ENCODE measurements at regions not wholly inside any gene's neighbourhood (a gene's known extent, or its start where the extent isn't known, plus 50 kb on each side); places are given as distances from the start of the nearest gene placed in this dataset.

GRCh38 chr4:107129076-107129475 lies 93.0 kb upstream of the DKK2 start:
- Histone ChIP-seq H3K4me1 (no peaks in the 10 kb centered on the region), H3K27me3 (no peaks in the 10 kb centered on the region), H3K36me3 (no peaks in the 10 kb centered on the region), H3K27ac (no peak overlapping the region), H3K9me3 (no peaks in the 10 kb centered on the region), H3K4me3 (no peak overlapping the region)
- TF ChIP-seq CTCF (IDR thresholded peaks at IDR 0.05) (no peak), POLR2AphosphoS5 (IDR thresholded peaks at IDR 0.05) (no peak), EP300 (IDR thresholded peaks at IDR 0.05) (no peak), POLR2A (IDR thresholded peaks at IDR 0.05) (no peak)
- WGBS, 2 donors (ENCODE audit: low coverage in 1 of 2): 35% methylated on average over 2 of the region's 2 CpGs; no CpG with 5 or more reads in 1 of the 2 donors
- ATAC-seq: no peak

GRCh38 chr4:107128116-107128515 lies 92.0 kb upstream of the DKK2 start:
- ATAC-seq: no peak
- TF ChIP-seq POLR2A (IDR thresholded peaks at IDR 0.05) (no peak), POLR2AphosphoS5 (IDR thresholded peaks at IDR 0.05) (no peak), EP300 (IDR thresholded peaks at IDR 0.05) (no peak), CTCF (IDR thresholded peaks at IDR 0.05) (no peak)
- 42 to 87% methylated on average over 2 of the region's 2 CpGs for WGBS, 2 donors (ENCODE audit: low coverage in 1 of 2)
- Histone ChIP-seq H3K36me3 (no peaks in the 10 kb centered on the region), H3K4me1 (no peaks in the 10 kb centered on the region), H3K27me3 (no peaks in the 10 kb centered on the region), H3K27ac (no peak overlapping the region), H3K9me3 (no peaks in the 10 kb centered on the region), H3K4me3 (no peak overlapping the region)

GRCh38 chr4:107125496-107125895 lies 89.4 kb upstream of the DKK2 start:
- no peaks in the 10 kb centered on the region for H3K9me3 ChIP-seq
- TF ChIP-seq EP300 (IDR thresholded peaks at IDR 0.05) (no peak), POLR2A (IDR thresholded peaks at IDR 0.05) (no peak), CTCF (IDR thresholded peaks at IDR 0.05) (no peak), POLR2AphosphoS5 (IDR thresholded peaks at IDR 0.05) (no peak)
- WGBS, 2 donors (ENCODE audit: low coverage in 1 of 2): 43 to 52% methylated on average over 2 of the region's 2 CpGs
- H3K27me3 ChIP-seq: no peaks in the 10 kb centered on the region
- H3K4me1 ChIP-seq: peaks cover 0 to 9% (median 3%) of the 10 kb centered on the region in 3 donors
- H3K36me3 ChIP-seq: no peaks in the 10 kb centered on the region
- no peak overlapping the region for H3K4me3 ChIP-seq
- ATAC-seq: no peak
- no peak overlapping the region for H3K27ac ChIP-seq

GRCh38 chr4:107122736-107123135 lies 86.6 kb upstream of the DKK2 start:
- peaks cover 0 to 17% (median 4%) of the 10 kb centered on the region in 3 donors for H3K4me1 ChIP-seq
- no peak overlapping the region for H3K27ac ChIP-seq
- ATAC-seq: no peak
- H3K36me3 ChIP-seq: no peaks in the 10 kb centered on the region
- no peaks in the 10 kb centered on the region for H3K9me3 ChIP-seq
- H3K27me3 ChIP-seq: no peaks in the 10 kb centered on the region
- 52 to 65% methylated on average over 2 of the region's 2 CpGs for WGBS, 2 donors (ENCODE audit: low coverage in 1 of 2)
- H3K4me3 ChIP-seq: no peak overlapping the region
- TF ChIP-seq POLR2A (IDR thresholded peaks at IDR 0.05) (no peak), POLR2AphosphoS5 (IDR thresholded peaks at IDR 0.05) (no peak), EP300 (IDR thresholded peaks at IDR 0.05) (no peak), CTCF (IDR thresholded peaks at IDR 0.05) (no peak)

- 21 to 36% methylated on average over 2 of the region's 2 CpGs for WGBS, 2 donors (ENCODE audit: low coverage in 1 of 2)
- Histone ChIP-seq H3K4me3 (no peak overlapping the region), H3K9me3 (no peaks in the 10 kb centered on the region), H3K36me3 (no peaks in the 10 kb centered on the region), H3K27me3 (no peaks in the 10 kb centered on the region), H3K4me1 (peaks cover 0 to 17% (median 4%) of the 10 kb centered on the region in 3 donors), H3K27ac (peak overlapping the region in 1 of 4 donors; percentile 23)
- no peak for TF ChIP-seq CTCF (IDR thresholded peaks at IDR 0.05)
- TF ChIP-seq POLR2AphosphoS5 (IDR thresholded peaks at IDR 0.05): no peak
- no peak for TF ChIP-seq POLR2A (IDR thresholded peaks at IDR 0.05)
- TF ChIP-seq EP300 (IDR thresholded peaks at IDR 0.05): no peak
- no peak for ATAC-seq
These were observed 84.5 kb upstream of the DKK2 start for GRCh38 chr4:107120661-107121060.
